ENCODE measurements at regions not wholly inside any gene's neighbourhood (a gene's known extent, or its start where the extent isn't known, plus 50 kb on each side); places are given as distances from the start of the nearest gene placed in this dataset.

DNA sequence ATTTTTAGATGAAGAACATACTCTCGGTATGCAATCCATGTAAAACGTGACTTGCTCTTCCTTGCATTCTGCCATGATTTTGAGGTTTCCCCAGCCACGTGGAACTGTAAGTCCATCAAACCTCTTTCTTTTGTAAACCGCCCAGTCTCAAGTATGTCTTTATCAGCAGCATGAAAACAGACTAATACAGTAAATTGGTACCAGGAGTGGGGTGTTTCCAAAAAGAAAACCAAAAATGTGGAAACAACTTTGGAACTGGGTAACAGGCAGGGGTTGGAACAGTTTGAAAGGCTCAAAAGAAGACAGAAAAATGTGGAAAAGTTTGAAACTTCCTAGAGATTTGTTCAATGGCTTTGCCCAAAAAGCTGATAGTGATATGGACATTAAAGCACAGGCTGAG lies 1957.9 kb downstream of the SUCLG1 start:
- TF ChIP-seq, protein P1, sequence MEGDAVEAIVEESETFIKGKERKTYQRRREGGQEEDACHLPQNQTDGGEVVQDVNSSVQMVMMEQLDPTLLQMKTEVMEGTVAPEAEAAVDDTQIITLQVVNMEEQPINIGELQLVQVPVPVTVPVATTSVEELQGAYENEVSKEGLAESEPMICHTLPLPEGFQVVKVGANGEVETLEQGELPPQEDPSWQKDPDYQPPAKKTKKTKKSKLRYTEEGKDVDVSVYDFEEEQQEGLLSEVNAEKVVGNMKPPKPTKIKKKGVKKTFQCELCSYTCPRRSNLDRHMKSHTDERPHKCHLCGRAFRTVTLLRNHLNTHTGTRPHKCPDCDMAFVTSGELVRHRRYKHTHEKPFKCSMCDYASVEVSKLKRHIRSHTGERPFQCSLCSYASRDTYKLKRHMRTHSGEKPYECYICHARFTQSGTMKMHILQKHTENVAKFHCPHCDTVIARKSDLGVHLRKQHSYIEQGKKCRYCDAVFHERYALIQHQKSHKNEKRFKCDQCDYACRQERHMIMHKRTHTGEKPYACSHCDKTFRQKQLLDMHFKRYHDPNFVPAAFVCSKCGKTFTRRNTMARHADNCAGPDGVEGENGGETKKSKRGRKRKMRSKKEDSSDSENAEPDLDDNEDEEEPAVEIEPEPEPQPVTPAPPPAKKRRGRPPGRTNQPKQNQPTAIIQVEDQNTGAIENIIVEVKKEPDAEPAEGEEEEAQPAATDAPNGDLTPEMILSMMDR (conservative IDR thresholded peaks at IDR 0.05; ENCODE audit: low read length): no peak
- TF ChIP-seq EZH2phosphoT487 (IDR thresholded peaks at IDR 0.05; ENCODE audit: borderline replicate concordance): no peak
- H3K79me2 ChIP-seq (ENCODE audit: insufficient read depth, low read length): no peaks in the 10 kb centered on the region
- H2AFZ ChIP-seq (ENCODE audit: low read length): no peak overlapping the region

DNA sequence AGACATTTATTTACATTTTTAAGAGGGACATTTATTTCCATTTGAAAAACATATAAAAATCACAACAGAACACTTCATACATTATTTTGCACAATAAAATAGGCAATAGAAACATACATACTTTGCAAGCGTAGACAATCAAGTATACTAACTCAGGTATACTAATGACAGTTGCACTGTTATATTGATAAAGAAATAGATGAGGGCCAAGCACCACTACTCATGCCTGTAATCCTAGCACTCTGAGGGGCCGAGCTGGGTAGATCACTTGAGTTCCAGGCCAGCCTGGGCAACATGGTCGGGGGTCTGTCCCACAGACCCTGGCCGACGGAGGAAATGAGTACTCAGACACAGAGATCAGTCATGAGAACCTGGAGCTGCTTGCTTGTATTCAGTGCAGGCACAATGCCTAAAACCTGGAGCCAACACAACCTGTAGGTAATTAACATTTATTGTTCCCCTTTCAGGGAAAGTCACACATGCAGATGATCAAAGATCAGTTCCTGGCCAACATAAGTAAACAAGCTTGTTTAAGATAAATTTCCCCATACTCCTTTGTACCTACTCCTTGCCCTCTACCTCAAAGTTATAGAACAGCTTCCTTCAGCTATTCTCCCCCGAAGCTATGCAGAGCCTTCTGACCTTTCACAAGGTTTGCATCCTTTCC lies 1960.2 kb downstream of the SUCLG1 start:
- H3K9me3 ChIP-seq (ENCODE audit: insufficient read depth, low read depth, low read length): peaks cover 4% of the 10 kb centered on the region; the same call in 1 of the 2 replicates
- H3K79me2 ChIP-seq (ENCODE audit: insufficient read depth, low read length): no peaks in the 10 kb centered on the region
- H3K4me1 ChIP-seq (ENCODE audit: insufficient read depth, low read length, poor library complexity, severe bottlenecking): no peaks in the 10 kb centered on the region
- no peaks in the 10 kb centered on the region for H3K36me3 ChIP-seq (ENCODE audit: insufficient read depth, low read length)
- H3K27me3 ChIP-seq (ENCODE audit: insufficient read depth, low read length, poor library complexity, severe bottlenecking): no peaks in the 10 kb centered on the region
- no peak for TF ChIP-seq EZH2phosphoT487 (IDR thresholded peaks at IDR 0.05; ENCODE audit: borderline replicate concordance)
- TF ChIP-seq, protein P1 (conservative IDR thresholded peaks at IDR 0.05; ENCODE audit: low read length): no peak
- H3K9ac ChIP-seq (ENCODE audit: low read depth, low read length, poor library complexity, severe bottlenecking): no peak overlapping the region
- no peaks in the 10 kb centered on the region; the same call in 1 of the 2 replicates for H3K9me2 ChIP-seq (replicated peaks; ENCODE audit: low read depth, low read length)
- no peaks in the 10 kb centered on the region for H3F3A ChIP-seq (ENCODE audit: low read depth)
- no peak overlapping the region for H3K4me3 ChIP-seq (ENCODE audit: low read length, poor library complexity, severe bottlenecking)
- H2AFZ ChIP-seq (ENCODE audit: low read length): no peak overlapping the region
- H4K20me1 ChIP-seq (ENCODE audit: insufficient read depth, low read length, poor library complexity, severe bottlenecking): no peaks in the 10 kb centered on the region
- H3K4me2 ChIP-seq (ENCODE audit: low read depth, low read length, poor library complexity, severe bottlenecking): no peak overlapping the region

More for the DNA sequence above, 1957.9 kb downstream of the SUCLG1 start:
- Histone ChIP-seq H3K4me1 (ENCODE audit: insufficient read depth, low read length, poor library complexity, severe bottlenecking) (no peaks in the 10 kb centered on the region), H3K4me2 (ENCODE audit: low read depth, low read length, poor library complexity, severe bottlenecking) (no peak overlapping the region), H3K9me3 (ENCODE audit: insufficient read depth, low read depth, low read length) (peaks cover 4% of the 10 kb centered on the region; the same call in 1 of the 2 replicates), H3K4me3 (ENCODE audit: low read length, poor library complexity, severe bottlenecking) (no peak overlapping the region), H4K20me1 (ENCODE audit: insufficient read depth, low read length, poor library complexity, severe bottlenecking) (no peaks in the 10 kb centered on the region), H3K9ac (ENCODE audit: low read depth, low read length, poor library complexity, severe bottlenecking) (no peak overlapping the region), H3F3A (ENCODE audit: low read depth) (no peaks in the 10 kb centered on the region), H3K36me3 (ENCODE audit: insufficient read depth, low read length) (no peaks in the 10 kb centered on the region), H3K9me2 (replicated peaks; ENCODE audit: low read depth, low read length) (no peaks in the 10 kb centered on the region; the same call in 1 of the 2 replicates), H3K27me3 (ENCODE audit: insufficient read depth, low read length, poor library complexity, severe bottlenecking) (no peaks in the 10 kb centered on the region)

DNA sequence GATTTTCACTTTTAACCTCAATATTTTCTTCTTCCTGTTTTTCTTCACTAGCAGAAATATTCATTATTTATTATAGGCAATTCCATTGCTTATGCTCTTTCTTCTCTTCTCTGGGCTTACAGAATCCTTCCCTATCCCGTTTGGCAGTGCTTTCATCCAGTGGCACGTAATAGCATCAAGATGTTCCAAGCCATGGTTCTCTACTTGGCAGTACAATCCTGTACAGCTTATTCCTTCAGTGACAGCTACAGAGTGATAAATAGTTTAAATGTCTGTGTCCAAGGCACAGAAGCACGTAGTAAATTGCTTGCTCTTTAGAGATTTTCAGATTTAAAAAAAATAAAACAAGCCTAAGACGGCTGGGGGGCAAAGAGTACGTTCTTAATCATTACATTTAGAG lies 1964.3 kb downstream of the SUCLG1 start:
- no peaks in the 10 kb centered on the region for H3F3A ChIP-seq (ENCODE audit: low read depth)
- no peaks in the 10 kb centered on the region; the same call in 1 of the 2 replicates for H3K9me2 ChIP-seq (replicated peaks; ENCODE audit: low read depth, low read length)
- H2AFZ ChIP-seq (ENCODE audit: low read length): no peak overlapping the region
- H3K36me3 ChIP-seq (ENCODE audit: insufficient read depth, low read length): no peaks in the 10 kb centered on the region
- TF ChIP-seq EZH2phosphoT487 (IDR thresholded peaks at IDR 0.05; ENCODE audit: borderline replicate concordance): no peak
- TF ChIP-seq, protein P1 (conservative IDR thresholded peaks at IDR 0.05; ENCODE audit: low read length): no peak
- no peaks in the 10 kb centered on the region for H3K9me3 ChIP-seq (ENCODE audit: insufficient read depth, low read depth, low read length)
- no peak overlapping the region for H3K4me2 ChIP-seq (ENCODE audit: low read depth, low read length, poor library complexity, severe bottlenecking)
- H4K20me1 ChIP-seq (ENCODE audit: insufficient read depth, low read length, poor library complexity, severe bottlenecking): no peaks in the 10 kb centered on the region
- H3K4me1 ChIP-seq (ENCODE audit: insufficient read depth, low read length, poor library complexity, severe bottlenecking): no peaks in the 10 kb centered on the region
- no peaks in the 10 kb centered on the region for H3K27me3 ChIP-seq (ENCODE audit: insufficient read depth, low read length, poor library complexity, severe bottlenecking)
- no peak overlapping the region for H3K9ac ChIP-seq (ENCODE audit: low read depth, low read length, poor library complexity, severe bottlenecking)
- H3K4me3 ChIP-seq (ENCODE audit: low read length, poor library complexity, severe bottlenecking): no peak overlapping the region
- no peaks in the 10 kb centered on the region for H3K79me2 ChIP-seq (ENCODE audit: insufficient read depth, low read length)

All from Loucy (cell line).